ENCODE measurements at regions not wholly inside any gene's neighbourhood (a gene's known extent, or its start where the extent isn't known, plus 50 kb on each side); places are given as distances from the start of the nearest gene placed in this dataset.
A peak's percentile ranks its signal among the peaks of the same experiment; 100 is the strongest.

GRCh38 chrX:79645749-79646148 is 278.6 kb upstream of the ITM2A start:
- DNase-seq (ENCODE audit: low spot score), result no peak

- no peak for DNase-seq (ENCODE audit: low spot score)
Observed at GRCh38 chrX:79631526-79631925, 264.4 kb upstream of the ITM2A start.

- no peak for DNase-seq (ENCODE audit: low spot score)
Observed at GRCh38 chrX:79630033-79631009, 263.2 kb upstream of the ITM2A start.

DNA sequence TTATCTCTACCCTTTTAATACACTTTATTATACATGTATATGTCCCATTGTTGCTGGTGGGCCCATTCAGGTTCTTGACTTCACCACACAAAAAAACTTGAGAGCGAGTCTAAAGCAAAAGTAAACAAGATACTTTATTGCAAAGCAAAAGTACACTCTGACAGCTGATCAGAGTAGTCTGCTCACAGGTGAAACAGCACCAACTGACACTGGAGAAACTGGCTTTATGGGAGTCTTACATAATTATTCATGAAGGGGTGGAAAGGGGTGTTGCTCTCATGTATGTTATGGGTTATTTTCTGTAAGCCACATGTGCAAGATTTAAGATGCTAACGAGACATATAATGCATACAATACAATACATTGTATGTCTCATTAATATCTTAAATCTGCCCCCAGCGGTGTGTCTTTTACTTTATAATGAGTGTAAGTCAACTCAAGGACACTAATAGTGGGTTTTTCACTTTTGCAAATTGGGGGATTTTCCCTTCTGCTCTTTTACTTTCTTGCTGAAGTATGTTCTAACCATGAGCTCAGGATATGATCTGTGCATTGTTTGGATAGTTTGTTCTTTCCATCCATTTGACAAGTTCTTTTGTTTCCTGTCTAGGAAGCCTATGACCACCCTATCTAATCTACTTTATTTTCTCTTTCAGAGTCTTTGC is 256.1 kb upstream of the ITM2A start:
- no peak for DNase-seq (ENCODE audit: low spot score)

DNA sequence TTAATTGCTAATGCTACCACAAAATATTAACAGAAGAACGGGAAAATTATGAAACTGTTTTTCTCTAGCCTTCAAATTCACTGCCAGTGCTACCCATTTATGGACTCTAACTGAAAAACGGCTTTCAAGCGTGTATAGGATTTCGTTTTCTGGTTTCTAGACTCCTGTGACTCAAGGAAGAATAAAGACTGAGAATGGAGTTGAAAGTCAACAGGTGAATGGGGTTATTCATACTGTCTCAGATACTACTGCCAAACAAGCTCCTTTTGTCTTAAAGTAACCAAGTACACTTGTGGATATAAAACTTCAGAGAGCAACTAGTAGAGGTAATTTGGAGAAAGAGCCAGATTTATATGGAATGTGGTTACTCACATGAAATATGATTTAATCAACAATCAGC is 251.1 kb upstream of the ITM2A start:
- DNase-seq (ENCODE audit: low spot score), result no peak

- DNase-seq (ENCODE audit: low spot score), result no peak
Observed at GRCh38 chrX:79604364-79604763, 237.2 kb upstream of the ITM2A start.

GRCh38 chrX:79601341-79602131 is 234.4 kb upstream of the ITM2A start:
- no peak for DNase-seq (ENCODE audit: low spot score)

GRCh38 chrX:79592259-79592658 is 225.1 kb upstream of the ITM2A start:
- no peak for DNase-seq (ENCODE audit: low spot score)

DNA sequence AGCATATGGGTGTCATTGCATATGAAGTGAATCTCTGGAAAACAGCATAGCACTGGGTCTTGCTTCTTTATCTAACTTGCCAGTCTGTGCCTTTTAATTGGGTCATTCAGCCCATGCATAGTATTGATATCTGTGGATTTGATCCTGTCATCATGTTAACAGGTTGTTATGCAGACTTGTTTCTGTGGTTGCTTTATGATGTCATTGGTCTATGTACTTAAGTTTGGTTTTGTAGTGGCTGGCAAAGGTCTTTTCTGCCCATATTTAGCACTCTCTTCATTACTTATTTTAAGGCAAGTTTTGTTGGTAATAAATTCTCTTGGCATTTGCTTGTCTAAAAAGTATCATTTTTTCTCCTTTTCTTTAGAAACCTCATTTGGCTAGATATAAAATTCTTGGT is 221.1 kb upstream of the ITM2A start:
- DNase-seq (ENCODE audit: low spot score), result no peak

DNA sequence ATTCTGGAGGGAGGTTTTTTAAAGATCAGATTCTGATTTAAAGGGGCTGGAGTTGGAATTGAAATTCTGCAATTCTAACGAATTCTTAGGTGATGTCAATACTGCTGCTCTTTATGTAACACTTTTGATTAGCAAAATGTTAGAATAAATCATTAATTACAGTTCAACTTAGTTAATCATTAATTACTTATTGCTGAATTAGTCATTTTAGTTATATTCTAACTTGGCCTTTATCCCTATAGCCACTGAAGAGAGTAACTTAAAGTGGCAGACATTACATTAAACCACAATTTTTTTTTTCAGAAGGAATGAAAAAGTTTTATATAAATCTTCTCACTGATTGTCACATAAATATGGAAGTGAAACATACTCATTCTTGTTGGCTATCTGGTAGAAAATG is 206.6 kb upstream of the ITM2A start:
- DNase-seq (ENCODE audit: low spot score), result no peak

- DNase-seq (ENCODE audit: low spot score), result no peak
Observed at GRCh38 chrX:79572566-79572965, 205.4 kb upstream of the ITM2A start.

GRCh38 chrX:79570524-79571240 is 203.5 kb upstream of the ITM2A start:
- DNase-seq (ENCODE audit: low spot score), result no peak

DNA sequence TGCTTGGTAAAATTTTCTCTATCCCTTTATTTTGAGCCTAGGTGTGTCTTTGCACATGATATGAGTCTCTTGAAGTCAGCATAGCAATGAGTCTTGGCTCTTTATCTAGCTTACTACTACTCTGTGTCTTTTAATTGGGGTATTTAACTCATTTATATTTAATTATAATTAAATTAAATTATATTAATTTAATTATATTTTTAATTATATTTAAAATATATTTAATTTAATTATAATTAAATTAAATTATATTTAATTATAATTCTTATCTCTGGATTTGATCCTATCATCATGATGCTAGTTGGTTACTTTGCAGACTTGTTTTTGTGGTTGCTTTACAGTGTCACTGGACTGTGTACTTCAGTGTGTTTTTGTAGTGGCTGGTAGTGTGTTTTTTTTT is 201.2 kb upstream of the ITM2A start:
- no peak for DNase-seq (ENCODE audit: low spot score)

GRCh38 chrX:79564362-79564761 is 197.2 kb upstream of the ITM2A start:
- no peak for DNase-seq (ENCODE audit: low spot score)

DNA sequence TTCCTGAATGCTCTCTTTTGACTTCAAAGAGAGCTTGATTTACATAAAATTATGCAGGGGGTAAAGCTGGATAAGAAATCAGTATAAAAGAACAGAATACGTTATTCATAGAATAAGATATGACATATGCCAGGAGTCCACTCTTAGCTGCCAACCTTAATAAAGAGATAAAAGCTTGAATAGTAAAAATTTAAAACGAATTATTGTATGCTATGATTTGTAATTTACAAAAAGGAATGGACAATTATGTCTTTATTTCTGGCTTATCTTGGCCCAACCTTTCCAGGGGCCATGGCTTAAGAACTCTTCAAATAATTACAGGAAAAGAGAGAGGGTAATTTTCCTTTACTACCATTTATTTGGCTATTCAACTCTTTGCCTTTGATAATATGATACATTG is 192.2 kb upstream of the ITM2A start:
- no peak for DNase-seq (ENCODE audit: low spot score)

DNA sequence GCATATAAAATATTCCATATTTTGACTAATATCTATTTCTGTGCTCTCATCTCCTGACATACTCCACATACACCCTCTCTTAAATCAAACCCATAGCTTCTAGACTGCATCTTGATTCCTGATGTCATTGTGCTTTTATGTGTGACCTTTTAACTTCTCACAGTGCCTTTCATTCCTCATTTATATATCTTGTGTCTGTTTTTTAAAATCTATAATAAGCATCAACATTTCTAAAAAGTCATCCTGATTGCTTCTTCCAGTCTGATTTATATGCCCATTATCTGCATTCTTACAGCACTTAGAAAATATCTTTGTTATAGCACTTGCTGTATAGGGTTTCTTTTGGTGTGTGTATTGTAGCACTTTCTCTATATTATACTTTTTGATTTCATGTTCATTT is 190.1 kb upstream of the ITM2A start:
- no peak for DNase-seq (ENCODE audit: low spot score)

GRCh38 chrX:79556800-79557199 is 189.7 kb upstream of the ITM2A start:
- no peak for DNase-seq (ENCODE audit: low spot score)

GRCh38 chrX:79530310-79531108 is 163.4 kb upstream of the ITM2A start:
- no peak for DNase-seq (ENCODE audit: low spot score)

- DNase-seq (ENCODE audit: low spot score), result peak; percentile 15
Observed at GRCh38 chrX:79524642-79525041, 157.5 kb upstream of the ITM2A start.

DNA sequence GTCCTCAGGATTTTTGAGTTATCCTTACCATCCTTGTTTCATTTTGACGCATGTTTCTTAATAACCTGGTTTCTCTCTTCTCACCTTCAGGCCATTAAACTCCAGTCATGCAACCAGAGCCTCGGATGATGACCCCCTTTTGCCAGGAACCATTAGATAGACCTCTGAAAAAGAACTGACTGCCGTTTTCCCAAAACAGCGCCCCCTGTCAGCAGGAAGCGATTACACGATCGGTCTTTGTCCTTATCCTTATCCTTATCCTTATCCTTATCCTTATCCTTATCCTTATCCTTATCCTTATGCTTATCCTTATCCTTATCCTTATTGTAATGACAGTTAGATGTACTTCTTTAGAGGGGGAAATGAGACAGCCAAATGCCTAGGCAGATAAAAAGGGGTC is 148.4 kb upstream of the ITM2A start:
- DNase-seq (ENCODE audit: low spot score), result no peak

DNA sequence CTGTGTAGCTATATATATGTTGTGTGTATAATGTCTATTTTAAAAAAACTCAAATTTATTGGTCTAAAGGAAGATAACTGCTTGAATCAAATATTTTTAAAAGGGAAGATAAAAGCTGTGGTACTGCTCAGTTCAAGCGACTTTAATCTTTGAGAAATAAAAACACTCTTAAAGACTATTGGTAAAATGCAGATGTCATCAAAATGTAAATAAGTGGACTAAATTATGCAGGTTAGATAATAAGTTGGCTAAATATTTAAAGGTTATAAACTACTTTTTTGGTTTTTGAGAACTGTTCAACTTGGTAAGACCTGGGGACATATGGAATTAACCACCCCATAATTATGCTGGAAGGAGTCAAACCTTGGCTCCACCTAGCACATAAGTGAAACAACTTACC is 144.7 kb upstream of the ITM2A start:
- DNase-seq (ENCODE audit: low spot score), result no peak

All from HT-29 (cell line).